ENCODE measurements at regions not wholly inside any gene's neighbourhood (a gene's known extent, or its start where the extent isn't known, plus 50 kb on each side); places are given as distances from the start of the nearest gene placed in this dataset.

GRCh38 chr7:109637428-109637990 lies 1067.8 kb downstream of the DNAJB9 start:
- H3K9me2 ChIP-seq (replicated peaks; ENCODE audit: low read length), result no peaks in the 10 kb centered on the region
- no peaks in the 10 kb centered on the region for H3K36me3 ChIP-seq (ENCODE audit: low read depth, low read length)
- 0 out of 2 replicates have a peak, but pooled peaks cover 5% of the 10 kb centered on the region for H3K9me3 ChIP-seq (ENCODE audit: low read length)
- H3K4me3 ChIP-seq (ENCODE audit: low read length), result no peak overlapping the region
- no peak overlapping the region for H3K9ac ChIP-seq (ENCODE audit: low read length)
- no peak overlapping the region for H3K27ac ChIP-seq (ENCODE audit: low read length)
- ChIA-PET POLR2A (ENCODE audit: unreplicated experiment) (no interaction called here), CTCF (no interaction called here)
- no peak overlapping the region for H3K4me2 ChIP-seq (ENCODE audit: low read length)
- H3F3A ChIP-seq (ENCODE audit: low read length, unreplicated experiment), result no peaks in the 10 kb centered on the region
- no peak for ATAC-seq
- intact Hi-C loops (cut with micrococcal nuclease), result no loop called here
- DNase-seq, result no peak
- TF ChIP-seq, protein P1, sequence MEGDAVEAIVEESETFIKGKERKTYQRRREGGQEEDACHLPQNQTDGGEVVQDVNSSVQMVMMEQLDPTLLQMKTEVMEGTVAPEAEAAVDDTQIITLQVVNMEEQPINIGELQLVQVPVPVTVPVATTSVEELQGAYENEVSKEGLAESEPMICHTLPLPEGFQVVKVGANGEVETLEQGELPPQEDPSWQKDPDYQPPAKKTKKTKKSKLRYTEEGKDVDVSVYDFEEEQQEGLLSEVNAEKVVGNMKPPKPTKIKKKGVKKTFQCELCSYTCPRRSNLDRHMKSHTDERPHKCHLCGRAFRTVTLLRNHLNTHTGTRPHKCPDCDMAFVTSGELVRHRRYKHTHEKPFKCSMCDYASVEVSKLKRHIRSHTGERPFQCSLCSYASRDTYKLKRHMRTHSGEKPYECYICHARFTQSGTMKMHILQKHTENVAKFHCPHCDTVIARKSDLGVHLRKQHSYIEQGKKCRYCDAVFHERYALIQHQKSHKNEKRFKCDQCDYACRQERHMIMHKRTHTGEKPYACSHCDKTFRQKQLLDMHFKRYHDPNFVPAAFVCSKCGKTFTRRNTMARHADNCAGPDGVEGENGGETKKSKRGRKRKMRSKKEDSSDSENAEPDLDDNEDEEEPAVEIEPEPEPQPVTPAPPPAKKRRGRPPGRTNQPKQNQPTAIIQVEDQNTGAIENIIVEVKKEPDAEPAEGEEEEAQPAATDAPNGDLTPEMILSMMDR (conservative IDR thresholded peaks at IDR 0.05; ENCODE audit: low read depth, low read length), result no peak
- TF ChIP-seq EZH2phosphoT487 (IDR thresholded peaks at IDR 0.05; ENCODE audit: borderline replicate concordance, low read length) (no peak), EZH2 (IDR thresholded peaks at IDR 0.05; ENCODE audit: low read length, unreplicated experiment) (no peak)
- no TSS peak for BruUV-seq (replicated peaks)
- H3K79me2 ChIP-seq (ENCODE audit: low read length), result no peaks in the 10 kb centered on the region
- H4K20me1 ChIP-seq (ENCODE audit: low read length), result no peaks in the 10 kb centered on the region
- H3K27me3 ChIP-seq (ENCODE audit: low read length), result no peaks in the 10 kb centered on the region
- no peaks in the 10 kb centered on the region for H3K4me1 ChIP-seq (ENCODE audit: insufficient read depth, low read length)
- no peak overlapping the region for H2AFZ ChIP-seq (ENCODE audit: low read length)

DNA sequence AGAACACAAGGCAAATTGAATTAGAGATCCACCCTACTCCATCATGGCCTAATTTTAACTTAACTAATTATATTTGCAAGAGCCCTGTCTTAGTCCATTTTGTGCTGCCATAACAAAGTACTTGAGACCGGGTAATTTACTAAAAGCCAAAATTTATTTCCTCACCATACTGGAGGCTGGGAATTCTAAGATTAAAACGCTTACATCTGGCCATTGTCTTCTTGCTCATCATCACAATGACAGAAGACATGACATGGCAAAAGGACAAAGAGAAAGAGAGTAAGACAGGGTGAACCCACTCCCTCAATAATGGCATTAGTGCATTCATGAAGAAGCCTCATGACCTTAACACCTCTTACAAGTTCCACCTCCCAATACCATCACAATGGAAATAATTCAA lies 1068.6 kb downstream of the DNAJB9 start:
- no peaks in the 10 kb centered on the region for H3K4me1 ChIP-seq (ENCODE audit: insufficient read depth, low read length)
- H3K79me2 ChIP-seq (ENCODE audit: low read length), result no peaks in the 10 kb centered on the region
- no peaks in the 10 kb centered on the region for H3F3A ChIP-seq (ENCODE audit: low read length, unreplicated experiment)
- H3K9me2 ChIP-seq (replicated peaks; ENCODE audit: low read length), result no peaks in the 10 kb centered on the region
- no peak overlapping the region for H2AFZ ChIP-seq (ENCODE audit: low read length)
- no peak for TF ChIP-seq EZH2phosphoT487 (IDR thresholded peaks at IDR 0.05; ENCODE audit: borderline replicate concordance, low read length)
- TF ChIP-seq, protein P1 (conservative IDR thresholded peaks at IDR 0.05; ENCODE audit: low read depth, low read length), result no peak
- no peak for TF ChIP-seq EZH2 (IDR thresholded peaks at IDR 0.05; ENCODE audit: low read length, unreplicated experiment)
- intact Hi-C loops (cut with micrococcal nuclease), result no loop called here
- BruUV-seq (replicated peaks), result no TSS peak
- ChIA-PET CTCF (no interaction called here), POLR2A (ENCODE audit: unreplicated experiment) (no interaction called here)
- no peaks in the 10 kb centered on the region for H3K36me3 ChIP-seq (ENCODE audit: low read depth, low read length)
- H3K4me2 ChIP-seq (ENCODE audit: low read length), result no peak overlapping the region
- H3K27me3 ChIP-seq (ENCODE audit: low read length), result no peaks in the 10 kb centered on the region
- DNase-seq (no peak), ATAC-seq (no peak)
- 0 out of 2 replicates have a peak, but pooled peaks cover 5% of the 10 kb centered on the region for H3K9me3 ChIP-seq (ENCODE audit: low read length)
- no peak overlapping the region for H3K9ac ChIP-seq (ENCODE audit: low read length)
- no peaks in the 10 kb centered on the region for H4K20me1 ChIP-seq (ENCODE audit: low read length)
- no peak overlapping the region for H3K4me3 ChIP-seq (ENCODE audit: low read length)
- H3K27ac ChIP-seq (ENCODE audit: low read length), result no peak overlapping the region

DNA sequence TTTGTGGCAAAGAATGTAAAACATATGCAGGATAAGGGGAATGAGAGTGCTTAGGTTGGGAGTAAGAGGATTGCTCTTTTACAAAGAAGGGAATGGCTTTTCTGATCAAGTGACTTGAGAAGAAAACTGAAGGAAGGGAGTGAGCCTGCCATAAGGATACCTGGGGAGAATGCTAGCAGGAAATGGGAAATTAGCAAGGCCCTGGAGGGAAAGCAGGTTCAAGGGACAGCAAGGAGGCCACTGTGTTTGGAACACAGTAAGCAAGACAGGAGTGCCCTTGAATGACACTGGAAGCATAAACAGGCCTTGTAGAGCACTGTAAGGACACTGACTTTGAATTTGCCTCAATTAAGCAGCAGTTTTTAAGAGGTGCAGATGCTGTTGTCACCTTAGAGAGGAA lies 1069.9 kb downstream of the DNAJB9 start:
- no peak overlapping the region for H3K27ac ChIP-seq (ENCODE audit: low read length)
- H3K36me3 ChIP-seq (ENCODE audit: low read depth, low read length), result no peaks in the 10 kb centered on the region
- no peaks in the 10 kb centered on the region for H4K20me1 ChIP-seq (ENCODE audit: low read length)
- ATAC-seq, result no peak
- BruUV-seq (replicated peaks), result no TSS peak
- no peak for DNase-seq
- no peaks in the 10 kb centered on the region for H3K79me2 ChIP-seq (ENCODE audit: low read length)
- no peak overlapping the region for H2AFZ ChIP-seq (ENCODE audit: low read length)
- H3K27me3 ChIP-seq (ENCODE audit: low read length), result no peaks in the 10 kb centered on the region
- intact Hi-C loops (cut with micrococcal nuclease), result no loop called here
- no peaks in the 10 kb centered on the region for H3K4me1 ChIP-seq (ENCODE audit: insufficient read depth, low read length)
- no peaks in the 10 kb centered on the region for H3K9me2 ChIP-seq (replicated peaks; ENCODE audit: low read length)
- H3F3A ChIP-seq (ENCODE audit: low read length, unreplicated experiment), result no peaks in the 10 kb centered on the region
- no peak overlapping the region for H3K4me3 ChIP-seq (ENCODE audit: low read length)
- ChIA-PET CTCF (no interaction called here), POLR2A (ENCODE audit: unreplicated experiment) (no interaction called here)
- H3K9me3 ChIP-seq (ENCODE audit: low read length), result 0 out of 2 replicates have a peak, but pooled peaks cover 4% of the 10 kb centered on the region
- no peak overlapping the region for H3K9ac ChIP-seq (ENCODE audit: low read length)
- no peak overlapping the region for H3K4me2 ChIP-seq (ENCODE audit: low read length)
- TF ChIP-seq EZH2 (IDR thresholded peaks at IDR 0.05; ENCODE audit: low read length, unreplicated experiment) (no peak), EZH2phosphoT487 (IDR thresholded peaks at IDR 0.05; ENCODE audit: borderline replicate concordance, low read length) (no peak)
- TF ChIP-seq, protein P1 (conservative IDR thresholded peaks at IDR 0.05; ENCODE audit: low read depth, low read length), result no peak

All from PC-3 (cell line).